ENCODE measurements at regions not wholly inside any gene's neighbourhood (a gene's known extent, or its start where the extent isn't known, plus 50 kb on each side); places are given as distances from the start of the nearest gene placed in this dataset.

GRCh38 chr11:127452533-127452932 is 452.0 kb upstream of the KIRREL3 start:
- Mint-ChIP-seq H3K27me3 (ENCODE audit: unreplicated experiment) (no peaks in the 10 kb centered on the region), H3K9me3 (ENCODE audit: unreplicated experiment) (no peaks in the 10 kb centered on the region), H3K4me3 (ENCODE audit: unreplicated experiment) (no peak overlapping the region), H3K4me1 (ENCODE audit: unreplicated experiment) (no peaks in the 10 kb centered on the region), H3K27ac (ENCODE audit: unreplicated experiment) (no peak overlapping the region), H3K36me3 (ENCODE audit: low read depth, unreplicated experiment) (no peaks in the 10 kb centered on the region)
- DNase-seq (ENCODE audit: low spot score): no peak
- no peak for TF ChIP-seq CTCF (IDR thresholded peaks at IDR 0.05; ENCODE audit: unreplicated experiment)

- H3K36me3 Mint-ChIP-seq (ENCODE audit: low read depth, unreplicated experiment): no peaks in the 10 kb centered on the region
- no peaks in the 10 kb centered on the region for H3K4me1 Mint-ChIP-seq (ENCODE audit: unreplicated experiment)
- no peak for TF ChIP-seq CTCF (IDR thresholded peaks at IDR 0.05; ENCODE audit: unreplicated experiment)
- H3K9me3 Mint-ChIP-seq (ENCODE audit: unreplicated experiment): no peaks in the 10 kb centered on the region
- DNase-seq (ENCODE audit: low spot score): no peak
- H3K4me3 Mint-ChIP-seq (ENCODE audit: unreplicated experiment): no peak overlapping the region
- H3K27me3 Mint-ChIP-seq (ENCODE audit: unreplicated experiment): no peaks in the 10 kb centered on the region
- no peak overlapping the region for H3K27ac Mint-ChIP-seq (ENCODE audit: unreplicated experiment)
These were observed 451.3 kb upstream of the KIRREL3 start for GRCh38 chr11:127451861-127452260.

- no peak for TF ChIP-seq CTCF (IDR thresholded peaks at IDR 0.05; ENCODE audit: unreplicated experiment)
- H3K27ac Mint-ChIP-seq (ENCODE audit: unreplicated experiment): no peak overlapping the region
- no peaks in the 10 kb centered on the region for H3K27me3 Mint-ChIP-seq (ENCODE audit: unreplicated experiment)
- H3K9me3 Mint-ChIP-seq (ENCODE audit: unreplicated experiment): no peaks in the 10 kb centered on the region
- H3K4me1 Mint-ChIP-seq (ENCODE audit: unreplicated experiment): no peaks in the 10 kb centered on the region
- no peaks in the 10 kb centered on the region for H3K36me3 Mint-ChIP-seq (ENCODE audit: low read depth, unreplicated experiment)
- H3K4me3 Mint-ChIP-seq (ENCODE audit: unreplicated experiment): no peak overlapping the region
- no peak for DNase-seq (ENCODE audit: low spot score)
These were observed 447.5 kb upstream of the KIRREL3 start for GRCh38 chr11:127448101-127448500.

GRCh38 chr11:127445476-127445875 is 444.9 kb upstream of the KIRREL3 start:
- H3K36me3 Mint-ChIP-seq (ENCODE audit: low read depth, unreplicated experiment): no peaks in the 10 kb centered on the region
- no peak overlapping the region for H3K4me3 Mint-ChIP-seq (ENCODE audit: unreplicated experiment)
- no peak for TF ChIP-seq CTCF (IDR thresholded peaks at IDR 0.05; ENCODE audit: unreplicated experiment)
- no peak for DNase-seq (ENCODE audit: low spot score)
- H3K27ac Mint-ChIP-seq (ENCODE audit: unreplicated experiment): no peak overlapping the region
- H3K9me3 Mint-ChIP-seq (ENCODE audit: unreplicated experiment): no peaks in the 10 kb centered on the region
- H3K4me1 Mint-ChIP-seq (ENCODE audit: unreplicated experiment): no peaks in the 10 kb centered on the region
- H3K27me3 Mint-ChIP-seq (ENCODE audit: unreplicated experiment): no peaks in the 10 kb centered on the region

GRCh38 chr11:127443297-127443696 is 442.7 kb upstream of the KIRREL3 start:
- Mint-ChIP-seq H3K27me3 (ENCODE audit: unreplicated experiment) (no peaks in the 10 kb centered on the region), H3K27ac (ENCODE audit: unreplicated experiment) (no peak overlapping the region), H3K4me1 (ENCODE audit: unreplicated experiment) (no peaks in the 10 kb centered on the region), H3K4me3 (ENCODE audit: unreplicated experiment) (no peak overlapping the region), H3K36me3 (ENCODE audit: low read depth, unreplicated experiment) (no peaks in the 10 kb centered on the region), H3K9me3 (ENCODE audit: unreplicated experiment) (no peaks in the 10 kb centered on the region)
- DNase-seq (ENCODE audit: low spot score): no peak
- no peak for TF ChIP-seq CTCF (IDR thresholded peaks at IDR 0.05; ENCODE audit: unreplicated experiment)
